BJ (cell line): ENCODE measurements at regions not wholly inside any gene's neighbourhood (a gene's known extent, or its start where the extent isn't known, plus 50 kb on each side); places are given as distances from the start of the nearest gene placed in this dataset.

Source experiments
- CTCF ChIA-PET: fragments of 350-600 bp; formaldehyde crosslinking; extraction: SDS; loops from one replicate; lab custom pipeline; 2021; ENCODE audit warnings: antibody characterized with exemption, inconsistent platforms; lab: Yijun Ruan, JAX
- POLR2A ChIA-PET: fragments of 300-600 bp; sonication (Branson Sonifier 250); formaldehyde crosslinking; extraction: SDS; loops from one replicate; lab custom pipeline; 2021; ENCODE audit warnings: antibody characterized with exemption; lab: Charles Lee
- DNase-seq: peaks from one replicate; pipeline ENCODE4 v3.0.0-alpha.2; 2011; ENCODE audit warnings: low read depth
- H3K27me3 ChIP-seq: 2 replicates; pipeline ENCODE4 v1.6.0; 2011; ENCODE audit warnings: low read length; ENCODE audit not compliant: control insufficient read depth, insufficient read depth
- H3K36me3 ChIP-seq: 2 replicates; pipeline ENCODE4 v1.5.1; 2011; ENCODE audit warnings: low read length; ENCODE audit not compliant: control insufficient read depth, insufficient read depth
- H3K4me3 ChIP-seq: 2 replicates; pipeline ENCODE4 v1.5.1; 2011; ENCODE audit warnings: low read depth, mild to moderate bottlenecking, control low read depth, low read length
- TF ChIP-seq, protein P1 (sequence below): IDR thresholded peaks from 2 replicates; pipeline ENCODE4 v1.5.1; 2011; ENCODE audit warnings: low read depth, mild to moderate bottlenecking, control low read depth, inconsistent platforms, low read length, moderate library complexity; ENCODE audit not compliant: insufficient read depth

DNA sequence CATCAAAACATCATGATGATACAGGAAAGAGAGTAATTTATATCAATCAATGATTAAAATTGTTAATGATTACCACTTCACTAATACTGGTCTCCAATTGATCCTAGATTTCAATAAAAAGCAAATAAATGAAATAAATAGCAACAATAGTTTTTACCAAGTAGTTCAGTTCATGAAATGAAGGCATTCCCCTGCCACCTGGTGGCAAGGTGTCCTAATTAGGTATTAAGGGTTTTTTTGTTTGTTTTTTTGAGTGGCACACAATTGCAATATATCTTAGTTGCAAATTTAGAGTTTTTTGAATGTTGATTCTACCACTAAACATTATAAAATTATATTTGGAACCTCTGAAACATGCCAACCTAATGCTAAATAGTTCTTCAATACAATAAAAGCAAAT, 157.4 kb upstream of the PDE5A start:
- no peak overlapping the region for H3K4me3 ChIP-seq
- ChIA-PET POLR2A (no interaction called here), CTCF (interaction anchor here (1.3 to 6.1 kb wide), 4 partner anchors 29 to 159 kb away, joined by 3 to 30 read pairs (median 8); partner anchors contain the start of gene PDE5A)
- H3K27me3 ChIP-seq, result no peaks in the 10 kb centered on the region
- H3K36me3 ChIP-seq, result no peaks in the 10 kb centered on the region
- DNase-seq, result no peak
- TF ChIP-seq, protein P1, sequence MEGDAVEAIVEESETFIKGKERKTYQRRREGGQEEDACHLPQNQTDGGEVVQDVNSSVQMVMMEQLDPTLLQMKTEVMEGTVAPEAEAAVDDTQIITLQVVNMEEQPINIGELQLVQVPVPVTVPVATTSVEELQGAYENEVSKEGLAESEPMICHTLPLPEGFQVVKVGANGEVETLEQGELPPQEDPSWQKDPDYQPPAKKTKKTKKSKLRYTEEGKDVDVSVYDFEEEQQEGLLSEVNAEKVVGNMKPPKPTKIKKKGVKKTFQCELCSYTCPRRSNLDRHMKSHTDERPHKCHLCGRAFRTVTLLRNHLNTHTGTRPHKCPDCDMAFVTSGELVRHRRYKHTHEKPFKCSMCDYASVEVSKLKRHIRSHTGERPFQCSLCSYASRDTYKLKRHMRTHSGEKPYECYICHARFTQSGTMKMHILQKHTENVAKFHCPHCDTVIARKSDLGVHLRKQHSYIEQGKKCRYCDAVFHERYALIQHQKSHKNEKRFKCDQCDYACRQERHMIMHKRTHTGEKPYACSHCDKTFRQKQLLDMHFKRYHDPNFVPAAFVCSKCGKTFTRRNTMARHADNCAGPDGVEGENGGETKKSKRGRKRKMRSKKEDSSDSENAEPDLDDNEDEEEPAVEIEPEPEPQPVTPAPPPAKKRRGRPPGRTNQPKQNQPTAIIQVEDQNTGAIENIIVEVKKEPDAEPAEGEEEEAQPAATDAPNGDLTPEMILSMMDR, result peak; percentile 25; the same call in 1 of the 2 replicates

DNA sequence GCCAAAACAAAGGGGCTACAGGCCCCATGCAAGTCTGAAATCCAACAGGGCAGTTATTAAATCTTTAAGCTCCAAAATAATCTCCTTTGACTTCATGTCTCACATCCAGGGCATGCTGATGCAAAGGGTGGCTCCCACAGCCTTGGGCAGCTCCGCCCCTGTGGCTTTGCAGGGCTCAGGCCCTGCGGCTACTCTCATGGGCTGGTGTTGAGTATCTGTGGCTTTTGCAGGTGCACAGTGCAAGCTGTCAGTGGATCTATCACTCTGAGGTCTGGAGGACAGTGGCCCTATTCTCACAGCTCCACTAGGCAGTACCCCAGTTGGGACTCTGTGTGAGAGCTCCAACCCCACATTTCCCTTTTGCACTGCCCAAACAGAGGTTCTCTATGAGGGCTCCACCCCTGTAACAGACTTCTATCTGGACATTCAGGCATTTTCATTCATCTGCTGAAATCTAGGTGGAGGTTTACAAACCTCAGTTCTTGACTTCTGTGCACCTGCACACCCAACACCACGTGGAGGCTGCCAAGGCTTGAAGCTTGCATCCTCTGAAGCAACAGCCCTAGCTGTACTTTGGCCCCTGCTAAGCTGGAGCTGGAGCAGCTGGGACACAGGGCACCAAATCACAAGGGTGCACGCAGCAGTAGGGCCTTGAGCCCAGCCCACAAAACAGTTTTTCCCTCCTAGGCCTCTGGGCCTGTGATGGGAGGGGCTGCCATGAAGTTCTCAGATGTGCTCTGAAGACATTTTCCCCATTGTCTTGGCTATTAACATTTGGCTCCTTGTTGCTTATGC, 154.8 kb upstream of the PDE5A start:
- TF ChIP-seq, protein P1, result no peak
- POLR2A ChIA-PET, result no interaction called here
- H3K36me3 ChIP-seq, result no peaks in the 10 kb centered on the region
- CTCF ChIA-PET, result interaction anchor here (1.0 to 6.1 kb wide), 3 partner anchors 16 to 155 kb away, joined by 3 to 30 read pairs (median 4); partner anchors contain the start of gene PDE5A
- DNase-seq, result no peak
- no peak overlapping the region for H3K4me3 ChIP-seq
- H3K27me3 ChIP-seq, result no peaks in the 10 kb centered on the region

DNA sequence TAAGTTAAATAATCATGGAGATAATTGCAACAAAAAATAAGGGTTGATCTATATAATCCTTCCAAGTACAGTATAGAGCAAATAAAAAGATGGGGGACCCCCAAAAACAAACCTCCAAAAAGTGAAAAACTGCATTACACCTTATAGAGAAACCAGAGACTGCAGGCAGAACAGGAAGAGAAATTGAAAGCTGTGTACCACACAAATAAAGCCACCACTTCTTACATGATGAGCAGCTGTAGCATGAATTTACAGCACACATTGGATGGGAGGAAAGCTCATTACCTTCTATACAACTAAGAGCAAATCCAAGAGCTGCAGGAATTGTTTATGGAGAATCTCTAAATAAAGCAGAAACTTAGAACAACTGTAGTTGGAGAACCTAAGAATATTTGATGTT, 152.4 kb upstream of the PDE5A start:
- Histone ChIP-seq H3K36me3 (no peaks in the 10 kb centered on the region), H3K27me3 (no peaks in the 10 kb centered on the region), H3K4me3 (no peak overlapping the region)
- DNase-seq, result no peak
- POLR2A ChIA-PET, result no interaction called here
- CTCF ChIA-PET, result interaction anchor here (1.2 to 6.1 kb wide), 2 partner anchors 89 to 153 kb away, joined by 3 to 30 read pairs; partner anchors contain the start of gene PDE5A
- TF ChIP-seq, protein P1, result no peak

DNA sequence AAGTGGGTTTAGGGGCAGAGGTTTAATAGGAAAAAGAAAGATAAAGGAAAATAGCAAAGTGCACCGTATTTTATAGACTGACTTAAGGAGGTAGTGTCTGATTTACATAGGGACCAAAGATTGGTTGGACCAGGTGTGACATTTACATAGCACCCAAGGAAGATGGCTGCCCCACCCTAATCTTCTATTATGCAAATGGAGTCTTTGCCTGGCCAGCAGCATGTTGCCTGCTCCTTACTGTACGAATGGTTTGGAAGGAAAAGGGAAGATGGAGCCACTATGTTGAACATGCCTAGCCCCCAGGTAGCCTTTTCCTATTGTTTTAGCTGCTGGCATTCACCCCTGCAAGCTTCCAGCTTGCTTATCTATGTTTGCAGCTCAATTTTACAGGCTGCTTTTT, 146.2 kb upstream of the PDE5A start:
- ChIA-PET CTCF (no interaction called here), POLR2A (no interaction called here)
- Histone ChIP-seq H3K36me3 (no peaks in the 10 kb centered on the region), H3K27me3 (no peaks in the 10 kb centered on the region), H3K4me3 (no peak overlapping the region)
- DNase-seq, result no peak
- TF ChIP-seq, protein P1, result no peak

DNA sequence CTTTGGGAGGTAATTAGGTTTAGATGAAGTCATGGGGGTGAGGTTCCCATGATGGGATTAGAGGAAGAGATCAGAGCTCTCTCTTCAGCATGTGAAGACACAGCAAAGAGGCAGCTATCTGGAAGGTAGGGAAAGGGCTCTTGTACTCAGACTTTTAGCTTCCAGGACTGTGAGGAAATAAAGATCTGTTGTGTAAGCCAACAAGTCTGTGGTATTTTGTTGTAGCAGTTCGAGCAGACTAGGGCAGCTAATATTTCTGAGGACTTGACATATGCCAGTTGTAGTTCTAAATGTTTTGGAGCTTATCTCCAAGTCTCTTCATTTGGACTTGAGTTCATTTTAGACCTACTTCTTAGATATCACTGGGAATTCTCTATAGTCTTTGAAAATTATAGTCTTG, 137.3 kb upstream of the PDE5A start:
- H3K36me3 ChIP-seq, result no peaks in the 10 kb centered on the region
- TF ChIP-seq, protein P1, result no peak
- H3K4me3 ChIP-seq, result no peak overlapping the region
- no peaks in the 10 kb centered on the region for H3K27me3 ChIP-seq
- DNase-seq, result no peak
- POLR2A ChIA-PET, result no interaction called here
- CTCF ChIA-PET, result interaction anchor here (1.3 kb wide), 1 partner anchor 137 kb away, joined by 5 read pairs; the partner anchor contains the start of gene PDE5A
